Kidney glomerular epithelial cell (primary cell): ENCODE measurements at regions not wholly inside any gene's neighbourhood (a gene's known extent, or its start where the extent isn't known, plus 50 kb on each side); places are given as distances from the start of the nearest gene placed in this dataset.

Source experiments
- DNase-seq: peaks from one replicate; lab custom pipeline; 2025; lab: John Stamatoyannopoulos, UW

GRCh38 chr20:60478533-60478932 is 520.3 kb downstream of the CDH26 start:
- DNase-seq = no peak

- no peak for DNase-seq
Observed at GRCh38 chr20:60480950-60481742, 522.9 kb downstream of the CDH26 start.

GRCh38 chr20:60481743-60482133 is 523.5 kb downstream of the CDH26 start:
- DNase-seq = no peak

GRCh38 chr20:60482221-60483008 is 524.2 kb downstream of the CDH26 start:
- no peak for DNase-seq

- DNase-seq = no peak
Observed at GRCh38 chr20:60483371-60483770, 525.1 kb downstream of the CDH26 start.

GRCh38 chr20:60484316-60484715 is 526.1 kb downstream of the CDH26 start:
- no peak for DNase-seq

GRCh38 chr20:60485012-60485760 is 527.0 kb downstream of the CDH26 start:
- DNase-seq = no peak

GRCh38 chr20:60486315-60486714 is 528.1 kb downstream of the CDH26 start:
- DNase-seq = no peak

- DNase-seq = no peak
Observed at GRCh38 chr20:60486937-60487336, 528.7 kb downstream of the CDH26 start.

- DNase-seq = no peak
Observed at GRCh38 chr20:60490217-60491050, 532.2 kb downstream of the CDH26 start.

- no peak for DNase-seq
Observed at GRCh38 chr20:60491051-60491581, 532.9 kb downstream of the CDH26 start.

- DNase-seq = no peak
Observed at GRCh38 chr20:60494476-60494875, 536.3 kb downstream of the CDH26 start.

GRCh38 chr20:60497298-60498035 is 539.2 kb downstream of the CDH26 start:
- no peak for DNase-seq

- DNase-seq = no peak
Observed at GRCh38 chr20:60500038-60500701, 541.9 kb downstream of the CDH26 start.

GRCh38 chr20:60501048-60501447 is 542.8 kb downstream of the CDH26 start:
- no peak for DNase-seq

- no peak for DNase-seq
Observed at GRCh38 chr20:60502881-60503280, 544.7 kb downstream of the CDH26 start.

- no peak for DNase-seq
Observed at GRCh38 chr20:60505423-60505822, 547.2 kb downstream of the CDH26 start.

- DNase-seq = no peak
Observed at GRCh38 chr20:60506061-60506460, 547.8 kb downstream of the CDH26 start.

GRCh38 chr20:60507087-60507694 is 549.0 kb downstream of the CDH26 start:
- no peak for DNase-seq

- DNase-seq = no peak
Observed at GRCh38 chr20:60509407-60509806, 551.2 kb downstream of the CDH26 start.
